ENCODE measurements at regions not wholly inside any gene's neighbourhood (a gene's known extent, or its start where the extent isn't known, plus 50 kb on each side); places are given as distances from the start of the nearest gene placed in this dataset.

- no peak for TF ChIP-seq CTCF (IDR thresholded peaks at IDR 0.05)
- TF ChIP-seq POLR2A (IDR thresholded peaks at IDR 0.05), result no peak
Observed at GRCh38 chr6:111971181-111971841, 82.6 kb upstream of the CCN6 start.
